ENCODE measurements at regions not wholly inside any gene's neighbourhood (a gene's known extent, or its start where the extent isn't known, plus 50 kb on each side); places are given as distances from the start of the nearest gene placed in this dataset.

DNA sequence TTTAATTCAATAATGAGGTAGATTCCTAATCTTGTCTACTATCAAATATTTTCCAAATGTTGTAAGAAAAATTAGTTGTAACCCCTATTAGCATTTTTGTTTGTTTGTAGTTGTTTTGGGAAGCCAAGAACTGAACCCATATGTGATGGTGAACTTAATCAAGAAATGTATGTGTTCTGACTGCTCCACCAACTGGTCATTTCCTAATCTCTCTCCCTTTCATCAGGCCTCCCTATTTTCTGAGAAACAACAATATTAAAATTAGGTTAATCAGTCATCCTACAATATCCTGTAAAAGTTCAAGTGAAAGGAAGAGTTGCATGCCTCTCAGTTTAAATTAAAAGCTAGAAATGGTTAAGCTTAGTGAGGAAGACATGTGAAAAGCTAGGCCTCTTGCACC lies 504.0 kb downstream of the EPHA4 start:
- H3K36me3 Mint-ChIP-seq: no peaks in the 10 kb centered on the region
- no peak overlapping the region for H3K27ac Mint-ChIP-seq
- H3K27me3 Mint-ChIP-seq: no peaks in the 10 kb centered on the region
- DNase-seq (ENCODE audit: extremely low spot score, unreplicated experiment): no peak
- peaks cover 17% of the 10 kb centered on the region for H3K9me3 Mint-ChIP-seq
- H3K4me1 Mint-ChIP-seq (ENCODE audit: unreplicated experiment): no peaks in the 10 kb centered on the region
- TF ChIP-seq, protein P1, sequence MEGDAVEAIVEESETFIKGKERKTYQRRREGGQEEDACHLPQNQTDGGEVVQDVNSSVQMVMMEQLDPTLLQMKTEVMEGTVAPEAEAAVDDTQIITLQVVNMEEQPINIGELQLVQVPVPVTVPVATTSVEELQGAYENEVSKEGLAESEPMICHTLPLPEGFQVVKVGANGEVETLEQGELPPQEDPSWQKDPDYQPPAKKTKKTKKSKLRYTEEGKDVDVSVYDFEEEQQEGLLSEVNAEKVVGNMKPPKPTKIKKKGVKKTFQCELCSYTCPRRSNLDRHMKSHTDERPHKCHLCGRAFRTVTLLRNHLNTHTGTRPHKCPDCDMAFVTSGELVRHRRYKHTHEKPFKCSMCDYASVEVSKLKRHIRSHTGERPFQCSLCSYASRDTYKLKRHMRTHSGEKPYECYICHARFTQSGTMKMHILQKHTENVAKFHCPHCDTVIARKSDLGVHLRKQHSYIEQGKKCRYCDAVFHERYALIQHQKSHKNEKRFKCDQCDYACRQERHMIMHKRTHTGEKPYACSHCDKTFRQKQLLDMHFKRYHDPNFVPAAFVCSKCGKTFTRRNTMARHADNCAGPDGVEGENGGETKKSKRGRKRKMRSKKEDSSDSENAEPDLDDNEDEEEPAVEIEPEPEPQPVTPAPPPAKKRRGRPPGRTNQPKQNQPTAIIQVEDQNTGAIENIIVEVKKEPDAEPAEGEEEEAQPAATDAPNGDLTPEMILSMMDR (conservative IDR thresholded peaks at IDR 0.05): no peak
- no peak overlapping the region for H3K4me3 Mint-ChIP-seq

DNA sequence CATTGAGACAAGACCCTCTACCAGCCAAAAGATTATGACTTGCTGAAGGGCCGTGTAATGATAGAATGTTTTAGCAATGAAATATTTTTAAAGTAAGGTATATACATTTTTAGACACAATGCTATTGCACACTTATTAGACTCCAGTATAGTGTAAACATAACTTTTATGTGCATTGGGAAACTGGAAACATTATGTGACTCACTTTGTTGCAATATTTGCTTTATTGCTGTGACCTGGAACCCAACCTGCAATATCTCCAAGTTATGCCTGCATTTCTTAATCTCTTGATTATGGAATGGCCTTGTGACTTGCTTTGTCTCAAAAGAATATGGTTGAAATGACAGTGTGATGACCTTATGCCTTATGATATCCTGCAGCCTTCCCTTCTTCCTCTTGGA lies 502.0 kb downstream of the EPHA4 start:
- DNase-seq (ENCODE audit: extremely low spot score, unreplicated experiment): no peak
- H3K9me3 Mint-ChIP-seq: peaks cover 17% of the 10 kb centered on the region
- no peak overlapping the region for H3K4me3 Mint-ChIP-seq
- H3K27me3 Mint-ChIP-seq: no peaks in the 10 kb centered on the region
- TF ChIP-seq, protein P1 (conservative IDR thresholded peaks at IDR 0.05): no peak
- no peak overlapping the region for H3K27ac Mint-ChIP-seq
- H3K36me3 Mint-ChIP-seq: no peaks in the 10 kb centered on the region
- peaks cover under 1% of the 10 kb centered on the region for H3K4me1 Mint-ChIP-seq (ENCODE audit: unreplicated experiment)

DNA sequence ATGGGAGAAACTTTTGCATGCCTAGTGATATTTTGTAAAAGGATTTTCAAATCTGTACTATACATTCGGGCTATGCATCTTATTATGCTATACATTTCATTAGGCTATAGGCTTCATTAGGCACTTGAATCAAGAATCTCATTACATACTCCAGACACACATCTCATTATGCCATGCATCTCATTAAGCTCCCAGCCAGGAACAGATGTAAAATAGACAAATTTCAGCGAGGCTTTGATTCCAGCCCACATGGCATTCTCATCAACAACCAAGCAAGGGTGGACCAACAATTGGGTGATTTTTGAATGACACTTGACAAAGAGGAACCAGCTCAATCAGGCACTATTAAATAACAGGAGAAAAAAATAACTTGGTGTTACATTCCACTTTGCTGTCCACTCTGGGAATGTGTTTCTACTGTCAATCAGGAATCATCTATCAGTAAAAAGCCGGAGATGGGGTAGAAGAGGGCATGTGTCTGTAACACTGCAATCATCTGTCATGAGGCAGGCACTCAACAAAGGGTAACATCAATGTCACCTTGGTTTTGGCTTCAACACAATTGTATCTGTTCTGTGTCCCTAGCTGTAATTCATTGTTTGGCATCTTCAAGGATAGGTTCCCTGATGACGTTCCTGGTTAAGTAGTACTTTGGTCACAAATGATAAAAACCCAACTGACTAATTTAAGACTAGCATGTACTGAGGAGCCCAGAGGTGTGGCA lies 498.6 kb downstream of the EPHA4 start:
- no peak for DNase-seq (ENCODE audit: extremely low spot score, unreplicated experiment)
- H3K27me3 Mint-ChIP-seq: no peaks in the 10 kb centered on the region
- peaks cover 21% of the 10 kb centered on the region for H3K9me3 Mint-ChIP-seq
- no peak overlapping the region for H3K27ac Mint-ChIP-seq
- H3K4me1 Mint-ChIP-seq (ENCODE audit: unreplicated experiment): peaks cover 3% of the 10 kb centered on the region
- no peak overlapping the region for H3K4me3 Mint-ChIP-seq
- no peaks in the 10 kb centered on the region for H3K36me3 Mint-ChIP-seq
- TF ChIP-seq, protein P1 (conservative IDR thresholded peaks at IDR 0.05): no peak

DNA sequence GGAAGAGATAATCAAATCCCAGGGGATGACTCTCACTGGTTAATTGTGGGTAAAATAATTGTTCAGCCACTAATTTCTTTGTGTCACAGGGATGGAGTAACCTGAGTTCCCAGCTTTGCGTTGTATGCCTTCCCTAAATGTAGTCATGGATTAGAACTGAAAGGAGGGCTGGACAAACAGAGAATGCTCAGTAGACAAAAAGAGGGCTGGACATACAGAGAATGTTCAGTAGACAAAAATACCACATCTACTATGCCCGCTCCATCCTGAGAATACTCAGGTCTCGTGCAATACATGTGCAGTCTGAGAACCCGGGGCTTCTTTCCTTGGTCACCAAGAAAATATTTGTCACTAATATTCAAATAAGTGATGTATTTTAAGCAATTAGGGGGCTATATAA lies 497.9 kb downstream of the EPHA4 start:
- TF ChIP-seq, protein P1 (conservative IDR thresholded peaks at IDR 0.05): no peak
- DNase-seq (ENCODE audit: extremely low spot score, unreplicated experiment): no peak
- Mint-ChIP-seq H3K36me3 (no peaks in the 10 kb centered on the region), H3K9me3 (peaks cover 21% of the 10 kb centered on the region), H3K4me3 (no peak overlapping the region), H3K27ac (no peak overlapping the region), H3K27me3 (no peaks in the 10 kb centered on the region), H3K4me1 (ENCODE audit: unreplicated experiment) (peaks cover 3% of the 10 kb centered on the region)

DNA sequence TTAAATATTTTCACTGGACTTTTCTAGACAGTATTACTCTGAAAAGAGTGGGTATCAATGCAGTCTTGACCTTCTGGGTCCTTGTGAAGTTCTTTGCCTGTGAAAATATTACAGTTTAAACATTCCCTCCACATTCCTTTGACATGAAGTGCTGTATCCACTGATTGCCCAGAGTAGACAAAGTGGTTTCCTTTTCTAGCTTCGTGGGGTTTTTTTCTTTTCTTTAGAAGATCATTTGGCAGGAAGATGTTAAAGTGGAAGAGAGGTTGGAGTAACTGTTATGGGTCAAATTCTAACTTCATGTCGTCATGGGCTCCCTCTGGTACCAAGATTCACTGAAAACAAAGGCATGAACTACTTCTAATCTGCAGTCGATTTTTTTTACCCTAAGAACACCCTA lies 496.9 kb downstream of the EPHA4 start:
- Mint-ChIP-seq H3K4me3 (no peak overlapping the region), H3K4me1 (ENCODE audit: unreplicated experiment) (peaks cover 3% of the 10 kb centered on the region), H3K36me3 (no peaks in the 10 kb centered on the region), H3K27ac (no peak overlapping the region), H3K9me3 (peaks cover 21% of the 10 kb centered on the region), H3K27me3 (no peaks in the 10 kb centered on the region)
- TF ChIP-seq, protein P1 (conservative IDR thresholded peaks at IDR 0.05): no peak
- no peak for DNase-seq (ENCODE audit: extremely low spot score, unreplicated experiment)
